ENCODE measurements at regions not wholly inside any gene's neighbourhood (a gene's known extent, or its start where the extent isn't known, plus 50 kb on each side); places are given as distances from the start of the nearest gene placed in this dataset.
A peak's percentile ranks its signal among the peaks of the same experiment; 100 is the strongest.

- peak; percentile 20 for TF ChIP-seq CTCF (IDR thresholded peaks at IDR 0.05; ENCODE audit: borderline replicate concordance, control extremely low read depth, extremely low read depth, insufficient read depth, missing control alignments)
- DNase-seq (ENCODE audit: low spot score) = no peak
- in situ Hi-C loops (cut with MboI; ENCODE audit: low sequenced_read_pairs, unreplicated experiment) = no loop called here
Observed at GRCh38 chrX:131752493-131753198, 208.8 kb downstream of the OR13H1 start.

- TF ChIP-seq CTCF (IDR thresholded peaks at IDR 0.05; ENCODE audit: borderline replicate concordance, control extremely low read depth, extremely low read depth, insufficient read depth, missing control alignments) = peak; percentile 34
- DNase-seq (ENCODE audit: low spot score) = peak; percentile 12
- in situ Hi-C loops (cut with MboI; ENCODE audit: low sequenced_read_pairs, unreplicated experiment) = no loop called here
Observed at GRCh38 chrX:131762802-131763234, 218.9 kb downstream of the OR13H1 start.

GRCh38 chrX:131763674-131764073, 219.8 kb downstream of the OR13H1 start:
- DNase-seq (ENCODE audit: low spot score) = peak; percentile 31

GRCh38 chrX:131764216-131764615, 220.3 kb downstream of the OR13H1 start:
- DNase-seq (ENCODE audit: low spot score) = no peak
- in situ Hi-C loops (cut with MboI; ENCODE audit: low sequenced_read_pairs, unreplicated experiment) = no loop called here
- TF ChIP-seq CTCF (IDR thresholded peaks at IDR 0.05; ENCODE audit: borderline replicate concordance, control extremely low read depth, extremely low read depth, insufficient read depth, missing control alignments) = no peak

More at GRCh38 chrX:131763674-131764073, 219.8 kb downstream of the OR13H1 start:
- peak; percentile 64 for TF ChIP-seq CTCF (IDR thresholded peaks at IDR 0.05; ENCODE audit: borderline replicate concordance, control extremely low read depth, extremely low read depth, insufficient read depth, missing control alignments)
- in situ Hi-C loops (cut with MboI; ENCODE audit: low sequenced_read_pairs, unreplicated experiment) = no loop called here

- in situ Hi-C loops (cut with MboI; ENCODE audit: low sequenced_read_pairs, unreplicated experiment) = no loop called here
- TF ChIP-seq CTCF (IDR thresholded peaks at IDR 0.05; ENCODE audit: borderline replicate concordance, control extremely low read depth, extremely low read depth, insufficient read depth, missing control alignments) = peak; percentile 35
- no peak for DNase-seq (ENCODE audit: low spot score)
Observed at GRCh38 chrX:131778269-131779218, 234.7 kb downstream of the OR13H1 start.

- no peak for DNase-seq (ENCODE audit: low spot score)
- TF ChIP-seq CTCF (IDR thresholded peaks at IDR 0.05; ENCODE audit: borderline replicate concordance, control extremely low read depth, extremely low read depth, insufficient read depth, missing control alignments) = no peak
- in situ Hi-C loops (cut with MboI; ENCODE audit: low sequenced_read_pairs, unreplicated experiment) = no loop called here
Observed at GRCh38 chrX:131779306-131779705, 235.4 kb downstream of the OR13H1 start.
